ENCODE measurements at regions not wholly inside any gene's neighbourhood (a gene's known extent, or its start where the extent isn't known, plus 50 kb on each side); places are given as distances from the start of the nearest gene placed in this dataset.

GRCh38 chrX:155767051-155767875 lies 113.9 kb upstream of the VAMP7 start:
- TF ChIP-seq POLR2AphosphoS5 (IDR thresholded peaks at IDR 0.05; ENCODE audit: insufficient read depth, low read depth, low read length) (no peak), GATA2 (IDR thresholded peaks at IDR 0.05; ENCODE audit: insufficient read depth, insufficient read length, low read depth, low read length) (no peak), MYC (IDR thresholded peaks at IDR 0.05; ENCODE audit: low read depth, low read length) (no peak)
- TF ChIP-seq, protein P1, sequence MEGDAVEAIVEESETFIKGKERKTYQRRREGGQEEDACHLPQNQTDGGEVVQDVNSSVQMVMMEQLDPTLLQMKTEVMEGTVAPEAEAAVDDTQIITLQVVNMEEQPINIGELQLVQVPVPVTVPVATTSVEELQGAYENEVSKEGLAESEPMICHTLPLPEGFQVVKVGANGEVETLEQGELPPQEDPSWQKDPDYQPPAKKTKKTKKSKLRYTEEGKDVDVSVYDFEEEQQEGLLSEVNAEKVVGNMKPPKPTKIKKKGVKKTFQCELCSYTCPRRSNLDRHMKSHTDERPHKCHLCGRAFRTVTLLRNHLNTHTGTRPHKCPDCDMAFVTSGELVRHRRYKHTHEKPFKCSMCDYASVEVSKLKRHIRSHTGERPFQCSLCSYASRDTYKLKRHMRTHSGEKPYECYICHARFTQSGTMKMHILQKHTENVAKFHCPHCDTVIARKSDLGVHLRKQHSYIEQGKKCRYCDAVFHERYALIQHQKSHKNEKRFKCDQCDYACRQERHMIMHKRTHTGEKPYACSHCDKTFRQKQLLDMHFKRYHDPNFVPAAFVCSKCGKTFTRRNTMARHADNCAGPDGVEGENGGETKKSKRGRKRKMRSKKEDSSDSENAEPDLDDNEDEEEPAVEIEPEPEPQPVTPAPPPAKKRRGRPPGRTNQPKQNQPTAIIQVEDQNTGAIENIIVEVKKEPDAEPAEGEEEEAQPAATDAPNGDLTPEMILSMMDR (IDR thresholded peaks at IDR 0.05; ENCODE audit: extremely low read depth in 1 of 2, insufficient read depth in 1 of 2, low read depth in 1 of 2, low read length in 2 of 2): no peak
- H3K9ac ChIP-seq (replicated peaks; ENCODE audit: extremely low read depth, insufficient read depth, low read length): peak overlapping the region; percentile 36
- BruUV-seq (replicated peaks): TSS peak; percentile 50
- ChIA-PET CTCF (no interaction called here), POLR2A (no interaction called here)
- H3K9me3 ChIP-seq (replicated peaks; ENCODE audit: control insufficient read depth, insufficient read depth, low read length): no peaks in the 10 kb centered on the region
- no peak overlapping the region for H3K27ac ChIP-seq (ENCODE audit: insufficient read depth, low read depth, low read length)
- no peaks in the 10 kb centered on the region for H4K20me1 ChIP-seq (replicated peaks; ENCODE audit: control insufficient read depth, extremely low read depth, insufficient read depth, low read length)
- no peaks in the 10 kb centered on the region for H3K36me3 ChIP-seq (ENCODE audit: control insufficient read depth in 2 of 2, extremely low read depth in 1 of 2, insufficient read depth in 2 of 2, low read length in 2 of 2)
- dilution Hi-C loops (cut with MboI; ENCODE audit: extremely low pct_ligation_motif_present, low sequenced_read_pairs): no loop called here
- H3K4me1 ChIP-seq (ENCODE audit: control insufficient read depth, extremely low read depth, insufficient read depth, low read length): no peaks in the 10 kb centered on the region
- H3K79me2 ChIP-seq (ENCODE audit: control insufficient read depth, insufficient read depth, low read length): no peaks in the 10 kb centered on the region
- peak; percentile 69 for FAIRE-seq
- peak overlapping the region; percentile 62 for H3K4me2 ChIP-seq (ENCODE audit: insufficient read depth, low read length)
- intact Hi-C loops (cut with micrococcal nuclease): no loop called here
- peak overlapping the region; percentile 76 for H2AFZ ChIP-seq (ENCODE audit: low read depth, low read length)
- no peaks in the 10 kb centered on the region for H3K27me3 ChIP-seq (ENCODE audit: control insufficient read depth in 2 of 2, insufficient read depth in 2 of 2, low read length in 2 of 2)
- H3K9me1 ChIP-seq (replicated peaks; ENCODE audit: control insufficient read depth, extremely low read depth, insufficient read depth, low read length): no peaks in the 10 kb centered on the region
- peak overlapping the region; percentile 19 to 71 (median 37) for H3K4me3 ChIP-seq (replicated peaks in 1 of 3; ENCODE audit: insufficient read depth in 1 of 3, low read depth in 1 of 3, low read length in 3 of 3)
- DNase-seq (ENCODE audit: low read depth, low spot score): peak; percentile 74

DNA sequence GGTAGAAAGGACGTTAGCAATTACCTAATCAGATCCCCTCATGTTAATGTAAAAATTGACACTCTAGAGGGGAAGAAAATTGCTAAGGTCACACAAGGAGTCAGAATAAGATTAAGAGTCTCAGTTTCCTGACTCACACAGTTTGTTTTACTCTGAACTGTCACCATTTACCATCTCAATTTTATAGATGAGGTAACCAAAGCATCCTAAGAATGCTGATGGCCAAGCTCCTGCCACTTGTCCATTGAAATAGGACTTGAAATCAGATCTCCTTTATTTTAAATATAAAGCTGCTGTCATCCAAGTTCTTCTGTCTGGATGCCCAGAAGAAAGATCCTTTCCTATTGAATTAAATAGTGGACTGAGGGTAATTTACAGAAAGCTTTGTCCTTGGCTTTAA lies 114.8 kb upstream of the VAMP7 start:
- CTCF ChIA-PET: no interaction called here
- intact Hi-C loops (cut with micrococcal nuclease): no loop called here
- H4K20me1 ChIP-seq (replicated peaks; ENCODE audit: control insufficient read depth, extremely low read depth, insufficient read depth, low read length): no peaks in the 10 kb centered on the region
- POLR2A ChIA-PET: no interaction called here
- H3K79me2 ChIP-seq (ENCODE audit: control insufficient read depth, insufficient read depth, low read length): no peaks in the 10 kb centered on the region
- TF ChIP-seq, protein P1 (IDR thresholded peaks at IDR 0.05; ENCODE audit: extremely low read depth in 1 of 2, insufficient read depth in 1 of 2, low read depth in 1 of 2, low read length in 2 of 2): no peak
- no peak for TF ChIP-seq FOS (IDR thresholded peaks at IDR 0.05; ENCODE audit: borderline replicate concordance, insufficient read depth, low read length)
- no peak for TF ChIP-seq MYC (IDR thresholded peaks at IDR 0.05; ENCODE audit: low read depth, low read length)
- TF ChIP-seq MAX (IDR thresholded peaks at IDR 0.05; ENCODE audit: insufficient read depth, insufficient read length): no peak
- TF ChIP-seq POLR2AphosphoS5 (IDR thresholded peaks at IDR 0.05; ENCODE audit: insufficient read depth, low read depth, low read length): no peak
- TF ChIP-seq POLR2A (IDR thresholded peaks at IDR 0.05; ENCODE audit: low read depth, low read length): no peak
- no peak for TF ChIP-seq JUN (IDR thresholded peaks at IDR 0.05; ENCODE audit: borderline replicate concordance, insufficient read depth, insufficient read length, low read depth)
- no peaks in the 10 kb centered on the region for H3K4me1 ChIP-seq (ENCODE audit: control insufficient read depth, extremely low read depth, insufficient read depth, low read length)
- H3K9me1 ChIP-seq (replicated peaks; ENCODE audit: control insufficient read depth, extremely low read depth, insufficient read depth, low read length): no peaks in the 10 kb centered on the region
- no peak overlapping the region for H3K27ac ChIP-seq (ENCODE audit: insufficient read depth, low read depth, low read length)
- H3K4me2 ChIP-seq (ENCODE audit: insufficient read depth, low read length): peak overlapping the region; percentile 62
- no peak overlapping the region for H3K9ac ChIP-seq (replicated peaks; ENCODE audit: extremely low read depth, insufficient read depth, low read length)
- no peaks in the 10 kb centered on the region for H3K9me3 ChIP-seq (replicated peaks; ENCODE audit: control insufficient read depth, insufficient read depth, low read length)
- no peak for DNase-seq (ENCODE audit: low read depth, low spot score)
- no peaks in the 10 kb centered on the region for H3K36me3 ChIP-seq (ENCODE audit: control insufficient read depth in 2 of 2, extremely low read depth in 1 of 2, insufficient read depth in 2 of 2, low read length in 2 of 2)
- BruUV-seq (replicated peaks): no TSS peak
- FAIRE-seq: no peak
- H3K4me3 ChIP-seq (replicated peaks in 1 of 3; ENCODE audit: insufficient read depth in 1 of 3, low read depth in 1 of 3, low read length in 3 of 3): no peak overlapping the region
- no peaks in the 10 kb centered on the region for H3K27me3 ChIP-seq (ENCODE audit: control insufficient read depth in 2 of 2, insufficient read depth in 2 of 2, low read length in 2 of 2)
- no peak overlapping the region for H2AFZ ChIP-seq (ENCODE audit: low read depth, low read length)
- dilution Hi-C loops (cut with MboI; ENCODE audit: extremely low pct_ligation_motif_present, low sequenced_read_pairs): no loop called here

Measured in endothelial cell of umbilical vein (primary cell).